Suprapubic skin (tissue), 4 donors: ENCODE measurements at regions not wholly inside any gene's neighbourhood (a gene's known extent, or its start where the extent isn't known, plus 50 kb on each side); places are given as distances from the start of the nearest gene placed in this dataset.

Experiments used
- DNase-seq, 2 donors: peaks; one replicate each; pipeline ENCODE4 v3.0.0-alpha.2; 2019; ENCODE audit warnings: low spot score in 2 of 2
- H3K27ac ChIP-seq: fragments of 200-600 bp; sonication (generic); one replicate; pipeline ENCODE4 v1.5.1; 2019
- H3K27me3 ChIP-seq: fragments of 200-600 bp; sonication (generic); one replicate; pipeline ENCODE4 v1.5.1; 2019
- H3K36me3 ChIP-seq: fragments of 200-600 bp; sonication (generic); one replicate; pipeline ENCODE4 v1.5.1; 2019
- H3K4me1 ChIP-seq: fragments of 200-600 bp; sonication (generic); one replicate; pipeline ENCODE4 v1.5.1; 2019
- H3K4me3 ChIP-seq: fragments of 200-600 bp; sonication (generic); one replicate; pipeline ENCODE4 v1.5.1; 2019; ENCODE audit warnings: mild to moderate bottlenecking
- H3K9me3 ChIP-seq: fragments of 200-600 bp; sonication (generic); one replicate; pipeline ENCODE4 v1.5.1; 2019
- CTCF ChIP-seq, 2 donors: fragments of 200-600 bp in 1 of 2; fragments of 450-650 bp in 1 of 2; sonication (generic) in 1 of 2; IDR thresholded peaks; one replicate each; pipeline ENCODE4 v1.5.1; 2016 to 2019; ENCODE audit warnings: antibody characterized with exemption in 2 of 2, mild to moderate bottlenecking in 1 of 2, moderate library complexity in 1 of 2
- EP300 ChIP-seq: sonication (generic); formaldehyde crosslinking; IDR thresholded peaks from one replicate; pipeline ENCODE4 v1.6.1; 2017; ENCODE audit warnings: antibody characterized with exemption
- POLR2A ChIP-seq, 2 donors: fragments of 450-650 bp; IDR thresholded peaks; one replicate each; pipeline ENCODE4 v1.6.1; 2017; ENCODE audit warnings: antibody characterized with exemption in 2 of 2, mild to moderate bottlenecking in 2 of 2, moderate library complexity in 2 of 2
- POLR2AphosphoS5 ChIP-seq, 3 donors: sonication (generic); formaldehyde crosslinking; IDR thresholded peaks; one replicate each; pipeline ENCODE4 v1.6.1; 2017; ENCODE audit warnings: antibody characterized with exemption in 3 of 3
- WGBS: methylation state at CpG from one replicate; pipeline ENCODE4 v1.1.5; 2018; 5-methylcytosine and 5-hydroxymethylcytosine counted together

DNA sequence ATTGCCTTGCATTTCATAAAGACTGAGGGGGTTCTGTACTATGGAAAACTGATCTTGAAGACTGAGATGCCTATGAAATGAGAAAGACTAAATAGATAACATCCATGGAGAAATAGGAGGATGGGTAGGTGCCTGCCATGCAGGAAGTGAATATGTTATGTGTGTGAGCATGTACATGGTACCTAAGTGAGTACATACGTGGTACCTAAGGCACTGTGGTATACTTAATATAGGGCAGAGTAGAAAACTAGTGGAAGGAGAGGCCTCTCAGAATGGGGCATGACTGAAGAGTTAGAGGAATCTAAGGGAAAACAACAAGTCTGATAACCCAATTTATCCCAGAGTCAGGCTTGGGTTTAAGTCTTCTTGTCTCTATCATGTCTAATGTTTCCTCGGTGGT, 161.8 kb upstream of the DCN start:
- TF ChIP-seq POLR2A (IDR thresholded peaks at IDR 0.05): no peak
- no peak for TF ChIP-seq EP300
- no peak for TF ChIP-seq CTCF (IDR thresholded peaks at IDR 0.05)
- no peak for TF ChIP-seq POLR2AphosphoS5 (IDR thresholded peaks at IDR 0.05)
- DNase-seq: no peak
- no peak overlapping the region for H3K27ac ChIP-seq
- H3K9me3 ChIP-seq: no peaks in the 10 kb centered on the region
- H3K4me1 ChIP-seq: no peaks in the 10 kb centered on the region
- no peak overlapping the region for H3K4me3 ChIP-seq
- H3K27me3 ChIP-seq: no peaks in the 10 kb centered on the region
- WGBS: 90% methylated on average over 2 of the region's 2 CpGs
- H3K36me3 ChIP-seq: no peaks in the 10 kb centered on the region

DNA sequence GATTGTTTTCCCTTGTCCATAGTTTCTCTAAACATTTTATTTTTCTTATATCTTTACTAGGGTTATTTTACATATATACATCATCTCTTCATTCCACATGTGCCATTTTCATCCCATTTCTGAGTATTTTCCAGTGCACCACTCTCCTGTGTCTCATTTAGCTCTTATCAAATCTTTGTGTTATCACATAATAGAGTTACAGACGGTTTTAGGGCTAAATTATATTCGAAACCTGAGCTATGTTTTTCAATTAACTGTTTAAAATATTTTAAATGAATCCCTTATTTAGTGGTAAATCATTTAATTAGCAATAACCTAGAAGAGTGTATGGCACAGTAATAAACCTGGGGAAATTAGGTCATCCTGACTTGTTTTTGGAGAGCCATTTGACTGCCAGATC, 160.4 kb upstream of the DCN start:
- DNase-seq: no peak
- Histone ChIP-seq H3K27me3 (no peaks in the 10 kb centered on the region), H3K4me3 (no peak overlapping the region), H3K27ac (no peak overlapping the region), H3K9me3 (no peaks in the 10 kb centered on the region), H3K4me1 (no peaks in the 10 kb centered on the region), H3K36me3 (no peaks in the 10 kb centered on the region)
- WGBS: 89% methylated on average over 2 of the region's 2 CpGs
- no peak for TF ChIP-seq EP300
- TF ChIP-seq POLR2AphosphoS5 (IDR thresholded peaks at IDR 0.05): no peak
- TF ChIP-seq POLR2A (IDR thresholded peaks at IDR 0.05): no peak
- no peak for TF ChIP-seq CTCF (IDR thresholded peaks at IDR 0.05)

- DNase-seq: no peak
- Histone ChIP-seq H3K27ac (no peak overlapping the region), H3K27me3 (no peaks in the 10 kb centered on the region), H3K36me3 (no peaks in the 10 kb centered on the region), H3K9me3 (no peaks in the 10 kb centered on the region), H3K4me1 (no peaks in the 10 kb centered on the region), H3K4me3 (no peak overlapping the region)
- TF ChIP-seq POLR2A (IDR thresholded peaks at IDR 0.05): no peak
- no peak for TF ChIP-seq CTCF (IDR thresholded peaks at IDR 0.05)
- TF ChIP-seq EP300: no peak
- 90% methylated on average over 2 of the region's 2 CpGs for WGBS
These were observed 156.5 kb upstream of the DCN start for GRCh38 chr12:91339106-91339505.

DNA sequence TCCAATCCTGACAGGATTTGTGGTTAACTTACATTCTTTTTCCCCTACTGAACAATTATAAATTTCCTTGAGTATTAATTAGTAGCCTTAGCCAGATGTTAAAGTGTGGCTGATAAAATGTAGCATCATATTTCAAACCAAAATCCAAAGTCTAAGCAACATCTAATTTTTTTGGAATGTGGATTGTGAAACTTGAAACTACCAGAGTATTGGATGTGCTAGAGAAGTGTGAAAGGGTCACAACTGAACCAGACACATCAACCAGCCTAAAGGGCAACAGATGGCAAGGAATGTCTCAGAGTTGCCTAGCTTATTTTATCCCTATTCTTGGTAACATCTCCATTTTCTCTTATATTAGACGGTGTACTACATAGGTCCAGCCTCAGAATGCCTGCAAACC, 153.1 kb upstream of the DCN start:
- DNase-seq: no peak
- Histone ChIP-seq H3K27me3 (no peaks in the 10 kb centered on the region), H3K36me3 (no peaks in the 10 kb centered on the region), H3K27ac (no peak overlapping the region), H3K4me3 (no peak overlapping the region), H3K4me1 (peaks cover 2% of the 10 kb centered on the region), H3K9me3 (no peaks in the 10 kb centered on the region)
- no peak for TF ChIP-seq POLR2AphosphoS5 (IDR thresholded peaks at IDR 0.05)
- no peak for TF ChIP-seq CTCF (IDR thresholded peaks at IDR 0.05)
- TF ChIP-seq POLR2A (IDR thresholded peaks at IDR 0.05): no peak
- no peak for TF ChIP-seq EP300
- WGBS: 87% methylated on average over 1 of the region's 1 CpG

DNA sequence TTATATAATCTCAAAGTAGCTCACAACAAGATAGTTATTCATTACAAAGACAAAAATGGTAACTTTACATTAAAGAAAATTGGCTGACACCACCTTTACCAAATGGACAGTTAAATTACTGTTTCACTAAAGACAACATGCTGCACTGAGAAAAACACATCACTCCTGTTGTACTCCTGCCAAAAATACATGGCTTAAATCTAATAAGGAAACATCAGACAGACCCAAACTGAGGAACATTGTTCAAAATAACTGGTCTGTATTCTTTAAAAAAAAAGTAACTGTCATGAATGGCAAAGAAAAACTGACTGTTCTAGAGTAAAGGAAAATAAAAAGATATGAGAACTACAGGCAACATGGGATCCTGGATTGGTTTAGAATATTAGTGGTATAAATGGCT, 151.3 kb upstream of the DCN start:
- Histone ChIP-seq H3K27ac (no peak overlapping the region), H3K9me3 (no peaks in the 10 kb centered on the region), H3K36me3 (no peaks in the 10 kb centered on the region), H3K4me1 (peaks cover 7% of the 10 kb centered on the region), H3K27me3 (no peaks in the 10 kb centered on the region), H3K4me3 (no peak overlapping the region)
- DNase-seq: no peak
- no peak for TF ChIP-seq POLR2AphosphoS5 (IDR thresholded peaks at IDR 0.05)
- TF ChIP-seq EP300: no peak
- no peak for TF ChIP-seq CTCF (IDR thresholded peaks at IDR 0.05)
- no peak for TF ChIP-seq POLR2A (IDR thresholded peaks at IDR 0.05)
